Loucy (cell line): ENCODE measurements at regions not wholly inside any gene's neighbourhood (a gene's known extent, or its start where the extent isn't known, plus 50 kb on each side); places are given as distances from the start of the nearest gene placed in this dataset.

Experiments
- H2AFZ ChIP-seq: fragments of 200-600 bp; sonication (generic); 2 replicates; pipeline ENCODE4 v1.6.0; 2016; ENCODE audit warnings: antibody characterized with exemption, mild to moderate bottlenecking, low read length, moderate library complexity
- H3F3A ChIP-seq: fragments of 200-600 bp; 2 replicates; pipeline ENCODE4 v1.6.0; 2016; ENCODE audit warnings: antibody characterized with exemption, low read depth, mild to moderate bottlenecking
- H3K27me3 ChIP-seq: fragments of 200-600 bp; sonication (generic); 2 replicates; pipeline ENCODE4 v1.6.1; 2014; ENCODE audit warnings: low read length, mild to moderate bottlenecking; ENCODE audit not compliant: insufficient read depth, poor library complexity, severe bottlenecking
- H3K36me3 ChIP-seq: fragments of 200-600 bp; sonication (generic); 2 replicates; pipeline ENCODE4 v1.6.1; 2016; ENCODE audit warnings: low read length; ENCODE audit not compliant: insufficient read depth
- H3K4me1 ChIP-seq: fragments of 200-600 bp; sonication (generic); 2 replicates; pipeline ENCODE4 v1.5.1; 2014; ENCODE audit warnings: low read length, mild to moderate bottlenecking; ENCODE audit not compliant: insufficient read depth, poor library complexity, severe bottlenecking
- H3K4me2 ChIP-seq: fragments of 200-600 bp; sonication (generic); 2 replicates; pipeline ENCODE4 v1.6.0; 2014; ENCODE audit warnings: antibody characterized with exemption, low read length, low read depth, mild to moderate bottlenecking; ENCODE audit not compliant: poor library complexity, severe bottlenecking
- H3K4me3 ChIP-seq: fragments of 200-600 bp; sonication (generic); 2 replicates; pipeline ENCODE4 v1.5.1; 2014; ENCODE audit warnings: low read length, mild to moderate bottlenecking, mixed read lengths; ENCODE audit not compliant: poor library complexity, severe bottlenecking
- H3K79me2 ChIP-seq: fragments of 200-600 bp; sonication (generic); 2 replicates; pipeline ENCODE4 v1.6.1; 2014; ENCODE audit warnings: low read length; ENCODE audit not compliant: insufficient read depth
- H3K9ac ChIP-seq: fragments of 200-600 bp; sonication (generic); 2 replicates; pipeline ENCODE4 v1.6.0; 2014; ENCODE audit warnings: mild to moderate bottlenecking, low read depth, low read length, moderate library complexity; ENCODE audit not compliant: poor library complexity, severe bottlenecking
- H3K9me2 ChIP-seq: fragments of 200-600 bp; sonication (generic); replicated peaks from 2 replicates; pipeline ENCODE4 v1.6.1; 2016; ENCODE audit warnings: low read depth, low read length, mixed read lengths
- H3K9me3 ChIP-seq: fragments of 200-600 bp; sonication (generic); 2 replicates; pipeline ENCODE4 v1.6.1; 2014; ENCODE audit warnings: mild to moderate bottlenecking, antibody characterized with exemption, low read length, low read depth; ENCODE audit not compliant: insufficient read depth
- H4K20me1 ChIP-seq: fragments of 200-600 bp; sonication (generic); 2 replicates; pipeline ENCODE4 v1.6.0; 2014; ENCODE audit warnings: antibody characterized with exemption, low read length, mild to moderate bottlenecking; ENCODE audit not compliant: insufficient read depth, poor library complexity, severe bottlenecking
- CTCF ChIP-seq: fragments of 200-600 bp; sonication (generic); conservative IDR thresholded peaks from 2 replicates; pipeline ENCODE4 v1.5.1; 2014; ENCODE audit warnings: mild to moderate bottlenecking, antibody characterized with exemption, low read length
- EZH2phosphoT487 ChIP-seq: fragments of 200-600 bp; IDR thresholded peaks from 2 replicates; pipeline ENCODE4 v1.6.1; 2018; ENCODE audit warnings: antibody characterized with exemption, mild to moderate bottlenecking, moderate library complexity, borderline replicate concordance

GRCh38 chr6:140130074-140130473 lies 755.6 kb upstream of the CITED2 start:
- Histone ChIP-seq H3K9me3 (peaks cover 10% of the 10 kb centered on the region; the same call in 1 of the 2 replicates), H3K79me2 (no peaks in the 10 kb centered on the region), H4K20me1 (no peaks in the 10 kb centered on the region), H3K4me3 (no peak overlapping the region), H3K9ac (no peak overlapping the region), H3K4me1 (no peaks in the 10 kb centered on the region), H2AFZ (no peak overlapping the region), H3K4me2 (no peak overlapping the region), H3F3A (no peaks in the 10 kb centered on the region), H3K36me3 (no peaks in the 10 kb centered on the region), H3K9me2 (no peaks in the 10 kb centered on the region), H3K27me3 (no peaks in the 10 kb centered on the region)
- TF ChIP-seq CTCF, result no peak
- no peak for TF ChIP-seq EZH2phosphoT487

GRCh38 chr6:140124498-140124897 lies 750.0 kb upstream of the CITED2 start:
- no peak overlapping the region for H3K9ac ChIP-seq
- H3K4me1 ChIP-seq, result no peaks in the 10 kb centered on the region
- no peak overlapping the region for H3K4me2 ChIP-seq
- no peaks in the 10 kb centered on the region for H4K20me1 ChIP-seq
- peaks cover 6% of the 10 kb centered on the region; the same call in 1 of the 2 replicates for H3K9me3 ChIP-seq
- no peaks in the 10 kb centered on the region for H3K27me3 ChIP-seq
- no peaks in the 10 kb centered on the region for H3K36me3 ChIP-seq
- no peaks in the 10 kb centered on the region for H3K9me2 ChIP-seq
- no peaks in the 10 kb centered on the region for H3K79me2 ChIP-seq
- H3F3A ChIP-seq, result no peaks in the 10 kb centered on the region
- H2AFZ ChIP-seq, result no peak overlapping the region
- H3K4me3 ChIP-seq, result no peak overlapping the region
- TF ChIP-seq CTCF, result no peak

GRCh38 chr6:140108167-140108566 lies 733.7 kb upstream of the CITED2 start:
- Histone ChIP-seq H3K4me3 (no peak overlapping the region), H3K36me3 (no peaks in the 10 kb centered on the region), H3K27me3 (no peaks in the 10 kb centered on the region), H3K4me1 (no peaks in the 10 kb centered on the region), H3F3A (no peaks in the 10 kb centered on the region), H3K79me2 (no peaks in the 10 kb centered on the region), H2AFZ (no peak overlapping the region), H3K9me3 (no peaks in the 10 kb centered on the region), H3K9me2 (no peaks in the 10 kb centered on the region), H4K20me1 (no peaks in the 10 kb centered on the region), H3K9ac (no peak overlapping the region), H3K4me2 (no peak overlapping the region)
- TF ChIP-seq CTCF (no peak), EZH2phosphoT487 (no peak)
